ENCODE measurements at regions not wholly inside any gene's neighbourhood (a gene's known extent, or its start where the extent isn't known, plus 50 kb on each side); places are given as distances from the start of the nearest gene placed in this dataset.

DNA sequence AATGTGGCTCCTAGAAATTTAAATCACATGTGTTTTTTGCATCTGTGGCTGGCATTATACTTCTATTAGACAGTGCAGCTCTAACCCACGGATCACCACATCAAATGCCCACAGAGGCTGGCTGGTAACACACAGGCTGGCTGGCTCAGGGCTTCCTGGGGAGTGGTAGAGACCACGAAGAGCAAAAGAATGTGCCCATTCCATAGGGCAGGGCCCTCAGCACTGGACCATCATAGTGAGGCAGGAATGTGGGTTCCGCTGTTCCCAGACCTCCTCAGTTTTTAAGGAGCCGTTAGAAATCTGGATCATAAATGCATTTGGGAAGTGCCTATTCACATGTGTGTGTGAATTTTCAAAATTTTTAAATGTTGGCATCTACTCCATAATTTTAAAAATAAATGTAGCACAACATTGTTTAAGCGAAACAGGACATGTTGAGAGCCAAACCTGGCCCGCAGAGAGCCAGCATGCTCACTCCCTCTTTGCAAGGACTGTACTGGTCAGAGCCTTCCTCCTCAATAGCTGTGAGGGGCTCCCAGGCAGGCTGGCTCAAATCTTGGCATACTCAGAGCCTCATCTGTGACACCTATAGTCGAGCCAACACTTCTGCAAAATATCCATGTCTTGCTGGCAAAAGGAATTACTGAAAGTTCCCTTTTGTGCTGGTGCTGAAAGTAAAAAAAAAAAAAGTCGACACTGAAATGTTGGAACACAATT, 190.5 kb downstream of the FNDC1 start:
- no peaks in the 10 kb centered on the region for H3K4me1 ChIP-seq (ENCODE audit: insufficient read depth, poor library complexity, severe bottlenecking)
- H3K27ac ChIP-seq (ENCODE audit: poor library complexity, severe bottlenecking), result no peak overlapping the region
- DNase-seq (ENCODE audit: low spot score), result no peak
- H3K27me3 ChIP-seq (ENCODE audit: insufficient read depth, poor library complexity, severe bottlenecking), result peaks cover 15% of the 10 kb centered on the region
- H3K36me3 ChIP-seq (ENCODE audit: low read depth), result no peaks in the 10 kb centered on the region
- peaks cover 2% of the 10 kb centered on the region for H3K9me3 ChIP-seq (ENCODE audit: severe bottlenecking)
- no peak overlapping the region for H3K4me3 ChIP-seq (ENCODE audit: severe bottlenecking)
- TF ChIP-seq, protein P1, sequence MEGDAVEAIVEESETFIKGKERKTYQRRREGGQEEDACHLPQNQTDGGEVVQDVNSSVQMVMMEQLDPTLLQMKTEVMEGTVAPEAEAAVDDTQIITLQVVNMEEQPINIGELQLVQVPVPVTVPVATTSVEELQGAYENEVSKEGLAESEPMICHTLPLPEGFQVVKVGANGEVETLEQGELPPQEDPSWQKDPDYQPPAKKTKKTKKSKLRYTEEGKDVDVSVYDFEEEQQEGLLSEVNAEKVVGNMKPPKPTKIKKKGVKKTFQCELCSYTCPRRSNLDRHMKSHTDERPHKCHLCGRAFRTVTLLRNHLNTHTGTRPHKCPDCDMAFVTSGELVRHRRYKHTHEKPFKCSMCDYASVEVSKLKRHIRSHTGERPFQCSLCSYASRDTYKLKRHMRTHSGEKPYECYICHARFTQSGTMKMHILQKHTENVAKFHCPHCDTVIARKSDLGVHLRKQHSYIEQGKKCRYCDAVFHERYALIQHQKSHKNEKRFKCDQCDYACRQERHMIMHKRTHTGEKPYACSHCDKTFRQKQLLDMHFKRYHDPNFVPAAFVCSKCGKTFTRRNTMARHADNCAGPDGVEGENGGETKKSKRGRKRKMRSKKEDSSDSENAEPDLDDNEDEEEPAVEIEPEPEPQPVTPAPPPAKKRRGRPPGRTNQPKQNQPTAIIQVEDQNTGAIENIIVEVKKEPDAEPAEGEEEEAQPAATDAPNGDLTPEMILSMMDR (IDR thresholded peaks at IDR 0.05; ENCODE audit: poor library complexity, severe bottlenecking), result no peak
- ATAC-seq (ENCODE audit: low read depth), result no peak

DNA sequence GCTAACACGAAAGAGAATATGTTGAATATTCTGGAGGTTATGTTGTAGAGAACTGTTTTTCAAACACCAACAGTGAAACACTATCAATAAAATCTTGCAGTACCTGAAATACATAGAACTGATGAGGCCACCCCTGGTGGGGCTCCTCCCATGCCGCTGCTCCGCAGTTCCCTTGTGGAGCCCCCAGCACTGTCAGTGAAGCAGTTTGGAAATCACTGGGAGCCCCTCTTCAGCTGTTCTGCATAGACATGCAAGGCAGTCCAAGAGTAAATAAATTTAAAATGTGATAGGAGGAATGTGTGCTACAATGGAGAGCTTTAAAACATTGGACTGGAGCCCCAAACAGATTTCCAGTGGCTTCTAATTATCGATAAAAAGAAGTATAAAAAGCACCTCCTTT, 189.4 kb downstream of the FNDC1 start:
- H3K4me3 ChIP-seq (ENCODE audit: severe bottlenecking), result no peak overlapping the region
- no peaks in the 10 kb centered on the region for H3K4me1 ChIP-seq (ENCODE audit: insufficient read depth, poor library complexity, severe bottlenecking)
- ATAC-seq (ENCODE audit: low read depth), result no peak
- TF ChIP-seq, protein P1 (IDR thresholded peaks at IDR 0.05; ENCODE audit: poor library complexity, severe bottlenecking), result no peak
- peaks cover 15% of the 10 kb centered on the region for H3K27me3 ChIP-seq (ENCODE audit: insufficient read depth, poor library complexity, severe bottlenecking)
- H3K36me3 ChIP-seq (ENCODE audit: low read depth), result no peaks in the 10 kb centered on the region
- peaks cover 2% of the 10 kb centered on the region for H3K9me3 ChIP-seq (ENCODE audit: severe bottlenecking)
- H3K27ac ChIP-seq (ENCODE audit: poor library complexity, severe bottlenecking), result no peak overlapping the region
- DNase-seq (ENCODE audit: low spot score), result no peak

DNA sequence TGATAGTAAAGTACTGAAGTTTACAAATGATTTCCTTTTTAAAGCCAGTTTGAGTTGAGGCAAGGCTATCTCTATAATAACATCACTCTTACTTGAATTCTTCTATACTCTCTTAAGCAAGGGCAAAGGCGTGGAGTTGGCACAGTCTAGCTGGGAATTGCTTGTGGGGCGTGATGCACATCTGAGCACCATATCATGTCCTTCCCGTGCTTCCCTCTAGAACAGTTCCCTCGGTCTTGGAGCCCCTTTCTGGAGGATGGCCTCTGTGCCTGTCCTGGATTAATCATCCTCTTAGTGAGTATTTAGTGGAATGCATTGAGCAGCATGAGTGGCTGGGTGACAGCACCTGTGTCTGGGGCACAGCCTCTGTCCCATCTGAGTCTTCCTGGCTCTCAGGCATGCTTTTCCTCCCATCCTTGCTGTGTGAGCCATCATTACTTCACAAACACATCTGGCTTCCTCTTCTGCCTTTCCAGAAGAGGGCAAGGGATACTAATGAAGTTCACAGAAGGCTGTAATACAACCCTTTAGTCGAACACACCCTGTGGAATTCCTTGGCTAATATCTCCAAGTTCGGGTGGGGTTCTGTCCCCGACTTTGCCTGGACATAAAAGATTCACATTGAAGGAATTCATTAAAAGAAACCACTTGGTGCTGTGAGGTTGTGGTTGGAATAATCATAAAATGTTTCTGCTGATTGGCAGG, 188.2 kb downstream of the FNDC1 start:
- no peak overlapping the region for H3K27ac ChIP-seq (ENCODE audit: poor library complexity, severe bottlenecking)
- H3K36me3 ChIP-seq (ENCODE audit: low read depth), result no peaks in the 10 kb centered on the region
- ATAC-seq (ENCODE audit: low read depth) (no peak), DNase-seq (ENCODE audit: low spot score) (no peak)
- peaks cover 2% of the 10 kb centered on the region for H3K9me3 ChIP-seq (ENCODE audit: severe bottlenecking)
- H3K4me3 ChIP-seq (ENCODE audit: severe bottlenecking), result no peak overlapping the region
- peaks cover 15% of the 10 kb centered on the region for H3K27me3 ChIP-seq (ENCODE audit: insufficient read depth, poor library complexity, severe bottlenecking)
- TF ChIP-seq, protein P1 (IDR thresholded peaks at IDR 0.05; ENCODE audit: poor library complexity, severe bottlenecking), result no peak
- no peaks in the 10 kb centered on the region for H3K4me1 ChIP-seq (ENCODE audit: insufficient read depth, poor library complexity, severe bottlenecking)

DNA sequence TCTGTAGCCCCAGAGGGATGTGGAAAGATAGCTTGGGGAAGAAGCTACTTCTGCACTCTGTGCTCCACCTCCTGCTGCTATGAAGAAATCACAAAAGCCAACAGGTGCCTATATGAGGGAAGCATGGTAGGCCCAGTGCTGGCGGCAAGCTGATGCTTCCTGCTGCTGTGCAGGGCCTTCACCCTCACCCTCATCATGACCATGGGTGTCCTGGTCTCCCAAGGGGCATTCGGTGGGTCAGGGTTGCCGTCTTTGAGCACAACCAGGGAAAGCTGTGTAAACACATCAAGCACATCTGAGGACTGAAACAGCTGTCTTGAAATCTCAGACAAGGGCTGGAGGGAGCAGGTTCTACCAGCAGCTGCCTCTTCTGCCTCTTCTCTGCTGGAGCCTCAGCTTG, 184.0 kb downstream of the FNDC1 start:
- ATAC-seq (ENCODE audit: low read depth) (no peak), DNase-seq (ENCODE audit: low spot score) (no peak)
- peaks cover 11% of the 10 kb centered on the region for H3K27me3 ChIP-seq (ENCODE audit: insufficient read depth, poor library complexity, severe bottlenecking)
- H3K4me1 ChIP-seq (ENCODE audit: insufficient read depth, poor library complexity, severe bottlenecking), result no peaks in the 10 kb centered on the region
- TF ChIP-seq, protein P1 (IDR thresholded peaks at IDR 0.05; ENCODE audit: poor library complexity, severe bottlenecking), result no peak
- H3K4me3 ChIP-seq (ENCODE audit: severe bottlenecking), result no peak overlapping the region
- peaks cover 2% of the 10 kb centered on the region for H3K9me3 ChIP-seq (ENCODE audit: severe bottlenecking)
- H3K36me3 ChIP-seq (ENCODE audit: low read depth), result no peaks in the 10 kb centered on the region
- H3K27ac ChIP-seq (ENCODE audit: poor library complexity, severe bottlenecking), result no peak overlapping the region

- H3K4me3 ChIP-seq (ENCODE audit: severe bottlenecking), result no peak overlapping the region
- no peak for ATAC-seq (ENCODE audit: low read depth)
- H3K36me3 ChIP-seq (ENCODE audit: low read depth), result no peaks in the 10 kb centered on the region
- DNase-seq (ENCODE audit: low spot score), result no peak
- peaks cover 4% of the 10 kb centered on the region for H3K27me3 ChIP-seq (ENCODE audit: insufficient read depth, poor library complexity, severe bottlenecking)
- no peaks in the 10 kb centered on the region for H3K9me3 ChIP-seq (ENCODE audit: severe bottlenecking)
- TF ChIP-seq, protein P1 (IDR thresholded peaks at IDR 0.05; ENCODE audit: poor library complexity, severe bottlenecking), result no peak
- no peaks in the 10 kb centered on the region for H3K4me1 ChIP-seq (ENCODE audit: insufficient read depth, poor library complexity, severe bottlenecking)
- no peak overlapping the region for H3K27ac ChIP-seq (ENCODE audit: poor library complexity, severe bottlenecking)
Measured at GRCh38 chr6:159351707-159352106, 182.5 kb downstream of the FNDC1 start.
